ENCODE measurements at regions not wholly inside any gene's neighbourhood (a gene's known extent, or its start where the extent isn't known, plus 50 kb on each side); places are given as distances from the start of the nearest gene placed in this dataset.
A peak's percentile ranks its signal among the peaks of the same experiment; 100 is the strongest.

- H3K4me3 ChIP-seq (ENCODE audit: control insufficient read depth, low read depth, low read length) = no peak overlapping the region
- no peak for DNase-seq (ENCODE audit: low read depth)
- no peak for TF ChIP-seq CTCF (conservative IDR thresholded peaks at IDR 0.05; ENCODE audit: control insufficient read depth, insufficient read depth, low read depth, low read length)
These were observed 689.1 kb upstream of the EYS start for GRCh38 chr6:66396145-66396544.

GRCh38 chr6:66390393-66390792, 683.4 kb upstream of the EYS start:
- no peak for TF ChIP-seq CTCF (conservative IDR thresholded peaks at IDR 0.05; ENCODE audit: control insufficient read depth, insufficient read depth, low read depth, low read length)
- no peak for DNase-seq (ENCODE audit: low read depth)
- H3K4me3 ChIP-seq (ENCODE audit: control insufficient read depth, low read depth, low read length) = no peak overlapping the region

GRCh38 chr6:66376001-66376400, 669.0 kb upstream of the EYS start:
- H3K4me3 ChIP-seq (ENCODE audit: control insufficient read depth, low read depth, low read length) = no peak overlapping the region
- peak; percentile 7 for DNase-seq (ENCODE audit: low read depth)
- TF ChIP-seq CTCF (conservative IDR thresholded peaks at IDR 0.05; ENCODE audit: control insufficient read depth, insufficient read depth, low read depth, low read length) = no peak

- H3K4me3 ChIP-seq (ENCODE audit: control insufficient read depth, low read depth, low read length) = no peak overlapping the region
- DNase-seq (ENCODE audit: low read depth) = no peak
- no peak for TF ChIP-seq CTCF (conservative IDR thresholded peaks at IDR 0.05; ENCODE audit: control insufficient read depth, insufficient read depth, low read depth, low read length)
These were observed 662.4 kb upstream of the EYS start for GRCh38 chr6:66369407-66369806.

- no peak for TF ChIP-seq CTCF (conservative IDR thresholded peaks at IDR 0.05; ENCODE audit: control insufficient read depth, insufficient read depth, low read depth, low read length)
- DNase-seq (ENCODE audit: low read depth) = no peak
- no peak overlapping the region for H3K4me3 ChIP-seq (ENCODE audit: control insufficient read depth, low read depth, low read length)
These were observed 655.9 kb upstream of the EYS start for GRCh38 chr6:66362888-66363287.

GRCh38 chr6:66361886-66362285, 654.9 kb upstream of the EYS start:
- no peak for TF ChIP-seq CTCF (conservative IDR thresholded peaks at IDR 0.05; ENCODE audit: control insufficient read depth, insufficient read depth, low read depth, low read length)
- no peak for DNase-seq (ENCODE audit: low read depth)
- H3K4me3 ChIP-seq (ENCODE audit: control insufficient read depth, low read depth, low read length) = no peak overlapping the region

GRCh38 chr6:66357781-66358180, 650.8 kb upstream of the EYS start:
- no peak for TF ChIP-seq CTCF (conservative IDR thresholded peaks at IDR 0.05; ENCODE audit: control insufficient read depth, insufficient read depth, low read depth, low read length)
- no peak overlapping the region for H3K4me3 ChIP-seq (ENCODE audit: control insufficient read depth, low read depth, low read length)
- DNase-seq (ENCODE audit: low read depth) = no peak
